CD4-positive, alpha-beta T cell (primary cell): ENCODE measurements at regions not wholly inside any gene's neighbourhood (a gene's known extent, or its start where the extent isn't known, plus 50 kb on each side); places are given as distances from the start of the nearest gene placed in this dataset.
"Not testable (repeated sequence)": the region's sequence is repeated elsewhere in the genome, so short reads cannot be mapped to it uniquely, and the experiment has no call there.

ENCODE experiments used
- ATAC-seq: fragments of 200-7000 bp; cut with Tn5 transposase; one replicate; pipeline ENCODE4 v1.10.0; 2022; ENCODE audit warnings: mild to moderate bottlenecking; ENCODE audit not compliant: poor library complexity
- CTCF ChIA-PET: fragments of 350-600 bp; sonication (Branson Sonifier 250); formaldehyde crosslinking; loops from one replicate; lab custom pipeline; 2021; ENCODE audit warnings: antibody characterized with exemption, inconsistent platforms; lab: Charles Lee
- POLR2A ChIA-PET: fragments of 350-600 bp; sonication (Branson Sonifier 250); formaldehyde crosslinking; loops from one replicate; lab custom pipeline; 2021; ENCODE audit warnings: antibody characterized with exemption, inconsistent platforms; lab: Charles Lee
- DNase-seq, 14 experiments: peaks; one replicate each; pipeline ENCODE4 v3.0.0-alpha.2; 2013 to 2020; ENCODE audit warnings: mixed read lengths in 2 of 14
- H3K27ac ChIP-seq, 2 donors: one replicate each; pipeline versions ENCODE4 v1.5.1 to v1.7.0; 2013; ENCODE audit warnings: low read length in 2 of 2, low read depth in 1 of 2, mild to moderate bottlenecking in 1 of 2
- H3K27me3 ChIP-seq, 2 experiments: 1 replicate in 1 of 2; 2 replicates in 1 of 2; pipeline versions ENCODE4 v1.6.1 to v1.7.0; 2013; ENCODE audit warnings: low read length in 2 of 2, control low read depth in 1 of 2, mild to moderate bottlenecking in 1 of 2, moderate library complexity in 1 of 2; ENCODE audit not compliant: insufficient read depth in 2 of 2, control insufficient read depth in 1 of 2
- H3K36me3 ChIP-seq: one replicate; pipeline ENCODE4 v1.6.1; 2013; ENCODE audit warnings: low read length, control low read depth; ENCODE audit not compliant: insufficient read depth
- H3K4me1 ChIP-seq: one replicate; pipeline ENCODE4 v1.6.1; 2013; ENCODE audit warnings: low read length, control low read depth; ENCODE audit not compliant: insufficient read depth
- H3K4me3 ChIP-seq: one replicate; pipeline ENCODE4 v1.5.1; 2013; ENCODE audit warnings: mild to moderate bottlenecking, low read length, moderate library complexity
- H3K9me3 ChIP-seq, 2 experiments: 1 replicate in 1 of 2; 2 replicates in 1 of 2; pipeline versions ENCODE4 v1.6.1 to v1.7.0; 2013; ENCODE audit warnings: low read length in 2 of 2, mild to moderate bottlenecking in 2 of 2, control low read depth in 1 of 2, moderate library complexity in 1 of 2; ENCODE audit not compliant: control insufficient read depth in 1 of 2, insufficient read depth in 1 of 2
- H3K27ac Mint-ChIP-seq: one replicate; pipeline ENCODE4 v1.8.0; 2020; ENCODE audit warnings: mixed read lengths
- H3K27me3 Mint-ChIP-seq: one replicate; pipeline ENCODE4 v1.8.0; 2021; ENCODE audit warnings: mixed read lengths
- H3K36me3 Mint-ChIP-seq: one replicate; pipeline ENCODE4 v1.8.0; 2021; ENCODE audit warnings: low read depth, mixed read lengths
- H3K4me1 Mint-ChIP-seq: one replicate; pipeline ENCODE4 v1.8.0; 2021; ENCODE audit warnings: low read depth, mixed read lengths
- H3K4me3 Mint-ChIP-seq: one replicate; pipeline ENCODE4 v1.8.0; 2020; ENCODE audit warnings: mild to moderate bottlenecking, mixed read lengths
- H3K9me3 Mint-ChIP-seq: one replicate; pipeline ENCODE4 v1.8.0; 2020; ENCODE audit warnings: mixed read lengths
- intact Hi-C, 2 experiments: fragments of 100-400 bp; cut with DNase I in 1 of 2; cut with micrococcal nuclease in 1 of 2; formaldehyde crosslinking; loops; one replicate each; pipeline versions ENCODE4 v1.15.1 to v1.9.0; 2023 to 2025; cut with DNase I, micrococcal nuclease
- TF ChIP-seq, protein P1 (sequence below): fragments of 200-600 bp; IDR thresholded peaks from one replicate; pipeline ENCODE4 v1.8.0; 2022; ENCODE audit warnings: antibody characterized with exemption, mild to moderate bottlenecking

DNA sequence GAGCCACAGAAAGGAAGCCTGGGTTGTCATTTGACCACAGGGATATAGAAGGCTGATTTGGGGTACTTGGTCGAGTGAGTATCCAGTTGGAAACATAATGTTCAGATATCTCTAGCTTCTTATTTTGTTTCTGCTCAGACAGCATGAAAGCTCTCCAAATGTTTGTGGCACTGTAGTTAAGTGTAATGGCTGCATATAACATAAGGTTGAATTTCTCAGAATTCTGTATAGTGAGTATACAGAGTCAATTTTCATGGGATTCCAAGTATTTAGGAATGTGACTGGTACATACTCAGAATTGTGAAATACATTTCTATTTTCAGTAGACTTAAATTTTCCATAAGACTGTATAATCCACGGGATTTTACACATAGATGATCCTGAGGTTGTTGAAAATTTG, 2102.1 kb upstream of the RAG2 start:
- TF ChIP-seq, protein P1, sequence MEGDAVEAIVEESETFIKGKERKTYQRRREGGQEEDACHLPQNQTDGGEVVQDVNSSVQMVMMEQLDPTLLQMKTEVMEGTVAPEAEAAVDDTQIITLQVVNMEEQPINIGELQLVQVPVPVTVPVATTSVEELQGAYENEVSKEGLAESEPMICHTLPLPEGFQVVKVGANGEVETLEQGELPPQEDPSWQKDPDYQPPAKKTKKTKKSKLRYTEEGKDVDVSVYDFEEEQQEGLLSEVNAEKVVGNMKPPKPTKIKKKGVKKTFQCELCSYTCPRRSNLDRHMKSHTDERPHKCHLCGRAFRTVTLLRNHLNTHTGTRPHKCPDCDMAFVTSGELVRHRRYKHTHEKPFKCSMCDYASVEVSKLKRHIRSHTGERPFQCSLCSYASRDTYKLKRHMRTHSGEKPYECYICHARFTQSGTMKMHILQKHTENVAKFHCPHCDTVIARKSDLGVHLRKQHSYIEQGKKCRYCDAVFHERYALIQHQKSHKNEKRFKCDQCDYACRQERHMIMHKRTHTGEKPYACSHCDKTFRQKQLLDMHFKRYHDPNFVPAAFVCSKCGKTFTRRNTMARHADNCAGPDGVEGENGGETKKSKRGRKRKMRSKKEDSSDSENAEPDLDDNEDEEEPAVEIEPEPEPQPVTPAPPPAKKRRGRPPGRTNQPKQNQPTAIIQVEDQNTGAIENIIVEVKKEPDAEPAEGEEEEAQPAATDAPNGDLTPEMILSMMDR, result no peak
- Histone ChIP-seq H3K27me3 (no peaks in the 10 kb centered on the region), H3K4me1 (no peaks in the 10 kb centered on the region), H3K9me3 (peaks cover 0 to 9% of the 10 kb centered on the region in 2 experiments), H3K27ac (no peak overlapping the region), H3K36me3 (no peaks in the 10 kb centered on the region), H3K4me3 (no peak overlapping the region)
- no peaks in the 10 kb centered on the region for H3K4me1 Mint-ChIP-seq
- DNase-seq (no peak), ATAC-seq (no peak)
- peaks cover 5% of the 10 kb centered on the region for H3K9me3 Mint-ChIP-seq
- intact Hi-C loops, result no loop called here
- no peak overlapping the region for H3K27ac Mint-ChIP-seq
- ChIA-PET POLR2A (no interaction called here), CTCF (no interaction called here)
- H3K36me3 Mint-ChIP-seq, result no peaks in the 10 kb centered on the region
- H3K27me3 Mint-ChIP-seq, result no peaks in the 10 kb centered on the region
- H3K4me3 Mint-ChIP-seq, result no peak overlapping the region

DNA sequence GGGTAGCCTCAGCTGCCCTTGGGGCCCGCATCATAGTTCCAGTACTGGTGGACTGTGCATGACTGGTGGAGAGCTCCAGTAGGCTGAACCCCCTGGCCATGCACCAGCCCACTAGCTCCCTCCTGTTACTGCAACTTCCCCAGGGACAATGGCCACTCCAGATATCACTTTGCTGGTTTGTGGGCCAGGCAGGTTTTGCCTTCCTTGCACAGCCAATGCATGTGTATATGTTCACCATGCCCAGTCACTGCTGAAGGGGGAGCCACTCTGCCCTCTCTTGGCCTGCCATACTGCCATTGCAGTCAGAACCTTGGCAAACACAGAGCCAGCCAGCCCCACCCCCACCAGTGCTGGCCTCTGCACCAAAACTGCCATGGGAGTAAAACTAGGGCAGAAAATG, 2095.3 kb upstream of the RAG2 start:
- H3K4me3 Mint-ChIP-seq, result no peak overlapping the region
- Histone ChIP-seq H3K9me3 (peaks cover 4 to 20% of the 10 kb centered on the region in 2 experiments), H3K4me3 (no peak overlapping the region), H3K4me1 (no peaks in the 10 kb centered on the region), H3K36me3 (no peaks in the 10 kb centered on the region), H3K27ac (no peak overlapping the region), H3K27me3 (no peaks in the 10 kb centered on the region)
- POLR2A ChIA-PET, result no interaction called here
- DNase-seq (peak in 1 of 14 experiments; percentile 4), ATAC-seq (no peak)
- TF ChIP-seq, protein P1, result no peak
- intact Hi-C loops, result no loop called here
- CTCF ChIA-PET, result no interaction called here
- H3K9me3 Mint-ChIP-seq, result peaks cover 8% of the 10 kb centered on the region
- H3K4me1 Mint-ChIP-seq, result no peaks in the 10 kb centered on the region
- no peaks in the 10 kb centered on the region for H3K36me3 Mint-ChIP-seq
- no peak overlapping the region for H3K27ac Mint-ChIP-seq
- H3K27me3 Mint-ChIP-seq, result no peaks in the 10 kb centered on the region

- H3K4me1 Mint-ChIP-seq, H3K4me3 ChIP-seq, H3K27ac Mint-ChIP-seq, H3K4me1 ChIP-seq, DNase-seq, H3K27ac ChIP-seq, POLR2A ChIA-PET, H3K27me3 Mint-ChIP-seq, H3K27me3 ChIP-seq, H3K36me3 Mint-ChIP-seq, CTCF ChIA-PET, intact Hi-C loops, H3K36me3 ChIP-seq, ATAC-seq, H3K9me3 Mint-ChIP-seq, H3K4me3 Mint-ChIP-seq: not testable (repeated sequence)
- peaks cover 4 to 10% of the 10 kb centered on the region in 2 experiments for H3K9me3 ChIP-seq
Observed at GRCh38 chr11:38690211-38690610, 2092.2 kb upstream of the RAG2 start.

DNA sequence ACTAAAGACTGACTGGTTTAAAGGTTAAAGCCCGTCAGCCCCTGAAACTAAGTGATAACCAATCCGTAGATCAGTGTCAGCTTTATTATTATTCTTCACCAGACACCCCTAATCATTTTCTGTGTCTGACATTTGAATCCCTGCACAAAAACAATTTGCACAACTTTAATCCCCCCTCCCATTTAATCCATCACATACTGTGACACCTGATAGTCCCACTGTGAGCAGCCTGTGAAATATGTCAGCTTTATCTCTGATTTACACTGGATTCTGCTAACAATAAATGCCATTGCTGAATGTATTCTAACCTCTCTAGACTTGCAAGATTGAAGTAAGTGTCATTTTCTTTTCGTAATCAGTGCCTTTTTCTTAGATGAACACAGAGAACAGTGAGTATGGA, 2089.0 kb upstream of the RAG2 start:
- no peaks in the 10 kb centered on the region for H3K27me3 Mint-ChIP-seq
- H3K4me1 Mint-ChIP-seq, result no peaks in the 10 kb centered on the region
- Histone ChIP-seq H3K9me3 (peaks cover 0 to 5% of the 10 kb centered on the region in 2 experiments), H3K4me3 (no peak overlapping the region), H3K36me3 (no peaks in the 10 kb centered on the region), H3K4me1 (no peaks in the 10 kb centered on the region), H3K27me3 (no peaks in the 10 kb centered on the region), H3K27ac (no peak overlapping the region)
- POLR2A ChIA-PET, result no interaction called here
- no peaks in the 10 kb centered on the region for H3K36me3 Mint-ChIP-seq
- TF ChIP-seq, protein P1, result no peak
- peaks cover 6% of the 10 kb centered on the region for H3K9me3 Mint-ChIP-seq
- intact Hi-C loops, result no loop called here
- H3K4me3 Mint-ChIP-seq, result no peak overlapping the region
- CTCF ChIA-PET, result no interaction called here
- ATAC-seq (no peak), DNase-seq (no peak)
- no peak overlapping the region for H3K27ac Mint-ChIP-seq
